GM23338 (cell line): ENCODE measurements at regions not wholly inside any gene's neighbourhood (a gene's known extent, or its start where the extent isn't known, plus 50 kb on each side); places are given as distances from the start of the nearest gene placed in this dataset.

ENCODE experiments used
- CTCF ChIP-seq, 2 experiments: fragments of 200-600 bp in 1 of 2; sonication (generic) in 1 of 2; conservative IDR thresholded peaks; 2 replicates each; pipeline versions ENCODE4 v1.5.1 to v1.6.1; 2016 to 2017; ENCODE audit warnings: antibody characterized with exemption in 2 of 2, low read depth in 2 of 2, mild to moderate bottlenecking in 2 of 2, moderate library complexity in 1 of 2
- EZH2 ChIP-seq: fragments of 200-600 bp; sonication (generic); IDR thresholded peaks from one replicate; pipeline ENCODE4 v1.8.0; 2017; ENCODE audit warnings: antibody characterized with exemption, mild to moderate bottlenecking, low read depth; ENCODE audit not compliant: unreplicated experiment

DNA sequence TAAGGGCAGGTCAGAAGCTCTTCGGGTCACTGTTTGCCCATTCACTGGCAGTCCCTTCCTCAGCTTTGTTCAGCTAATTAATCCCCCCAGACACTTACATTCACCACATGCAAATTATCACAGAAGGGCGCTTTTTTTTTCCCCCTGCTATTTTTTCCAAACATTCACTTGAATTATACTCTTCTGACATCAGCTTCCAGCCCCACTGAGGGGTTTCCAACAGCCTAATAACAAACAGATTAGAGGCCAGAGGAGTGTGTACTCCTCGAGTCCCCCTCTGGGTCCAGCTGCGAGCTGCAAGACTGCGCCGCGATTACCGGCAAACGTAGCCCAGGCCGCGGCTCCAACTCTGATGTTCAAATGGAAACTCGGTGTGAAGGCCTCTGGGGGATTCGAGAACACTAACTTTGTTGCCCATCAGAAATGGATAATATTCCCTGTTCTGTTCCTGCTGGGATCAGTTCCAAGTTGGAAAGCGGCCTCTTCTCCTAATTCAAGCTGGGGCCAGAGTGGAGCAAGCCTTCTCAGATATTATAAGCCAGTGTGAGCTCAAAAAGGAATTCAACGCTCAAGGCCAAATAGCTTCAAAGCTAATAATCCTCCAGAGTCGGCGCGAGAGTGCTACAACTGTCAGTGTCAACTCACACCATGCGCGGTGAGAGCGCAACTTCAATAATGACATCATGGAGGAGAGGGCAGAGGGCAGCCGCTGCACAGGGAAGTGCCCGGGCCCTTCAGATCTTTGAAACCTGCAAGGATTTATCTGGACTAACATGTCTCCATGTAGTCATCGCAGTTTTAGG is 560.8 kb downstream of the BNC2 start:
- no peak for TF ChIP-seq CTCF (conservative IDR thresholded peaks at IDR 0.05; ENCODE audit: low read depth in 2 of 2)
- TF ChIP-seq EZH2, result no peak
